GM18508 (cell line): ENCODE measurements at regions not wholly inside any gene's neighbourhood (a gene's known extent, or its start where the extent isn't known, plus 50 kb on each side); places are given as distances from the start of the nearest gene placed in this dataset.

Experiments used
- ATAC-seq: cut with Tn5 transposase; IDR thresholded peaks from one replicate; pipeline ENCODE4 v1.9.1; 2021; ENCODE audit warnings: moderate number of reproducible peaks; ENCODE audit not compliant: insufficient read depth, unreplicated experiment

DNA sequence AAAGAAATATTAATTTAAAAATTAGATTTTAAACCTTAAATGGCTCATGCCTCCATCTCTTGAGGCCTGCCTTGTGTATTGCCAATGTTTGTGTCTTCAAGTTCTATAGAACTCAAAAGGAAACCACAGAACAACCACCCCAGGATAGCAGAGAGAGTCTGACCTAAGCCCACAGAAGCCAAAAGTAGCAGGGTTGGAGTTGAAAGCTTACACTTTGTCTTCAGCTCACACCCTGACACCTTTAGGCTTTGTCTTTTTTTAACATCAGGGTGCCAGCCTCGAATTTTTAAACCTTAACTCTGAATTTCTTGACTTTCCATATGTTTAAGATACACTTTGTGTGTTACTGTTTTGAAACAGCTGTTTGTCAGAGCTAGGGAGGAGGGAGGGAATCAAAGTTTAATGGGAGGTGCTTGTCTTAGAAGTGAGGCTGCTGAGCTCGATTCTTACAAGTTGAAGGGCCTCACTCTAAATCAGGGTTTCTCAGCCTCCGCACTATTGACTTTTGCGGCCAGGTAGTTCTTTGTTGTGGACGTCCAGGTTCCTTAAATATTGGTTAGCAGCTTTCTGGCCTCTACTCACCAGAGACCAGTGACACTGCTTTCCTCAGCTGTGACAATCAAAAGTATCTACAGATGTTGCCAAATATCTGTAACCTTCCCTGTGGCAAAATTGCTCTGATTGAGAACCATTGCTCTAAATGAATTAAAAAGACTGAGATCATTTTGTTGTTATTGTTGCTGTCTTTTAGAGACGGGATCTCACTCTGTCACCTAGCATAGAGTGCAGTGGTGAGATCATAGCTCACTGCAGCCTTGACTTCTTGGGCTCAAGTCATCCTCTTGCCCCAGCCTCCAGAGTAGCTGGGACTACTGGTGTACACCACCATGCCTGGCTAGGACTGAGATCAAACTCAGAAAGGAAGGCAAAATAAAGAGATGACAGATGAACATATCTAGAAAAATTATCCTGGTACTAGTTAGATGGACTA, 139.2 kb upstream of the EOMES start:
- ATAC-seq = no peak

DNA sequence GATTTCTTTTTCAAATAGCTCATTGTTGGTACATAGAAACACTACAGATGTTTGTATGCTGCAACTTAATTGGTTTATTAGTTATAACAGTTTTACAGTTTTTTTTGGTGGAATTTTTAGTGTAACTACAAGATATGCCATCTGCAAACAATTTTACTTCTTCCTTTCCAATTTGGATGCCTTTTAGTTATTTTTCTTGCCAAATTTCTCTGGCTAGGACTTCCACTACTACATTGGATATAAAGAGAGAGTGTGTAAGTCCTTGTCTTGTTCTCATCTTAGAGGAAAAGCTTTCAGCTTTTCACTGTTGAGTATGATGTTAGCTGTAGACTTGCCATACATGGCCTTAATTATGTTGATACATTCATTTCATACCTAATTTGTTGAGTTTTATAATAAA, 143.6 kb upstream of the EOMES start:
- no peak for ATAC-seq

DNA sequence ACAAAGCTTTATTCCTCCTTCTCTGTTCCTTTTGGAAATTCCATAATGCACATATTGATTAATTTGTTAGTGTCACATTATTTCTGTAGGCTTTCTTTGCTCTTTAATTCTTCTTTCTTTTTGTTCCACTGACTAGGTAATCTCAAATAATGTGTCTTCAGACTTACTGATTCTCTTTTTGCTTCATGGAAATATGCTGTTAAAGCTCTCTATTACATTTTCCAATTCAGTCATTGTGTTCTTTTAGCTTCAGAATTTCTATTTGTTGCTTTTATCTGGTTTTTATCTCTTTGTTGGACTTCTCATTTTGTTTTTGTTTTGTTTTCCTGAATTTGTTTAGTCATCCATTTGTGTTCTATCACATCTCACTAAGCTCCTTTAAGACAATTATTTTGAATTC, 147.0 kb upstream of the EOMES start:
- no peak for ATAC-seq

DNA sequence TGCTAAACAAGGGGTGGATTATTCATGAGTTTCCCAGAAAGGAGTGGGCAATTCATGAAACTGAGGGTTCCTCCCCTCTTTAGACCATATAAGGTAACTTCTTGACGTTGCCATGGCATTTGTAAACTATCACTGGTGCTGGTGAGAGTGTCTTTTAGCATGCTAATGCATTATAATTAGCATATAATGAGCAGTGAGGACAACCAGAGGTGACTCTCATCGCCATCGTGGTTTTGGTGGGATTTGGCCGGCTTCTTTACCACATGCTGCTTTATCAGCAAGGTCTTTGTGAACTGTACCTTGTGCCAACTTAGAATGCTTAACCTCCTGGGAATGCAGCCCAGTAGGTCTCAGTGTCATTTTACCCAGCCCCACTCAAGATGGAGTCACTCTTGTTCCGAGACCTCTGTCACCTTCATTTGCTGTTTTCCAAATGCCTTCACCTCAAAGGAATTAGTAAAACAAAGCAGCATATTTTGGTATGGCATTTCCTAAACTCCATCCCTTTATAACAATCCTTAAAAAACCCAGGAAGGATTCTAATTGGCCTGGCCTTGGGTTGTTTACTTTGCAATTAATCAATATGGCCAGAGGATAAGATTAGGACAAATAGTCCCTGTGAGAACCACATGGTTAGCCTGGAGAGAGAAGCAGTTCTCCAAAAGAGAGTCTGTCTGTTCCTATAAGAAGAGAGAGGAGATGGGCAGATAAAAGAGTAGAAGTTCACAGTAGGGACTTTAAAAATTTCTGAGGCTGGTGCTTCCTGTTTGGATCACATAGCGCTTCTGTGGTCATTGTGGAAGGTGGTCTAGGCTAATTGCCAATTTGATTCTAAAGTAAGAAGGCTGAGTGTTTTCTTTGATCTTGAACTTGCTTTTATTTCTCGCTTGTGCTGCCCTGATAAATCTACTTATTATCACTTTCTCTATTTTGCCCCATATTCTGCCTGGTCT, 155.2 kb upstream of the EOMES start:
- ATAC-seq = no peak

DNA sequence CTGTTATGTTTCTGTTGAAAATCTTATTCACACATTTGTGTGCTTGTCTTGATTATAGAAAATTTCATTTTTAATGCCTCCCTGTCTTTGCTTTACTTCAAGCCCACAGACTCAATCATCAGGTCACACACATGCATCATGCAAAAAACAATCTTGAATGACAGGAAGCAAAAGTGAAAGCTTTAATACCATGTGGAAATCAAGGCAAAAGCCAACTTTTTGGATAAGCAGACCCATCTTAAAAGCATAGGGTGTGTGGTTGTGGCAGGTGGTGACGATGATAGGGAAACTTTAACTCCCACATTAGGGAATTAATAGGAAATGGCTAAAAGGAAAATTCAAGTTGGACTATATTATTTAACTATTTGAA, 155.9 kb upstream of the EOMES start:
- ATAC-seq = no peak

DNA sequence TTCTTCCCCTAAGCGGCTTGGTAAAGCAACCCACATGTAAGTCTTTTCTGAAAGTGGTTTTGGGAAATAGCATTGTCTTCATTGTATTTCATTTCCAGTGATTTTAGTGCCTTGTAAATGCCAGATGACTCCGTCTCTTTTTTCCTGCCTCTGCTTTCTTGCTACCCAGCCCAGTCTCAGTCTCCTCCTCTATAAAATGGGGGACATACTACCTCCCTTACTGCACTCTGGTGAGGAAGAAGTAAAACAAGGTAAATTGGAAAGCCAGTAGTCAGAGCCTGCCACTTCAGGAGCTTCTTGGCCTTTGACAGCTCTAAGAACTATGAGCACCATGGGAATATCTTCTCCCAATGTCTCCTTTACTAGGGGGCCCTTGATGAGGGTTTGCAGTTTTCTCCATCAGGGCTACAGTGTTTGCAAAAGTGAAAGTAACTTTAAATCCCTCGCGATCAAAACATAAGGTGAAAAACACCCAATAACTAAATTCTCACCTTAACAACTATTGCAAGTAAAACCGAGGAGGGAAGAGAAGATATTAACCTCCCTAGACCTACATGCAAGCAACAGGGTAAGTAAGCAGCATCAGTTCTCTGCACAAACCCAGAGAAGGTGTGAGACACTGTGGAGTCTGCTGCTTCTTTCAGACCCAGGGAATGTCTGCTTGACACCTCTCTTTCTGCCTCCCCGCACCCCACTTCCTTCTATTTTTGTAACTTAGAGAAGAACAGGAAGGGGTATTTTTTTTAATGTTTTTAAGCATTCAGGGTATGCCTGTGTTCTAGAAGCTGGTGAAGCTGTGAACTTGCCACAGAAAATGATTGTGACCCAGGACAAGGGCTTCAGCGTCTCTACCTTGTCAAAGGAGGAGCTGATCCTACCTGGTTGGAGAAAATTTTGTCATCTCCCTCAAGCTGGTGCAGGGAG, 159.1 kb upstream of the EOMES start:
- no peak for ATAC-seq

DNA sequence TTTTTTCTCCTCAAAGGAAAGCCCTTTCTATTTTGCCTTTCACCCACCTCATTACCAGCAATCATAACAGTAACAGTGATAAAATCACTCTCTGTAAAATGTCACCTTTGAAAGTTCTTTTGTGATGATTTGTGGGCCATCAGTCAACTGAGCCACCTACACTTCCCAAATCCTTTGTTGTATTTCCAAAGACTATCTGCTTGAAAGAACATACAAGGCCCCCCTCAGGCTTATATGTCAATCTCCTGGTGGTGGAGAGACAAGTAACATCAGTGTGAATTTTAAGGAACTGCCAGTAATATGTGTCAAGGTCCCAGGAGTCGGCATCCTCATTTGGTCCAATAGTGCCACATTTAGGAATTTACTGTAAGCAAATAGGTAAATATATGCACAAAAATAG, 161.1 kb upstream of the EOMES start:
- ATAC-seq = no peak

DNA sequence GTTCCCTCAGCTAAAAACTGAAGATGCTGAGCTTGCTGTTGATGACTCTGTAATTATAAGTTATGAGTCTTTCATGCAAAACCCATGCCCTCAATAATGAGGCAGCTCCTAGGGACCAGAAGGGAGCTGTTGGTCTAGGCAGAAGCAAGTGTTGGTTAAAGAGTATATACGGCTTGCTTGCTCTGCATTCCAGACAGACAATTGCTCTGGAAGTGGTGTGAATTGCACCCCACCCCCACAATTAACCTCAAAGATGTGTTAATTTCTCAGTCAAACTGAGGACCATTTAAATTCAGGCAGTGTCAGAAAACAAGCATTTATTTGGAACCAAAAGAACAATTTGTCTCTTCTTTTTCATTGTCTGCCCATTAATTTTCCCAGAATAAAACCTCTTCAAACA, 163.5 kb upstream of the EOMES start:
- no peak for ATAC-seq

DNA sequence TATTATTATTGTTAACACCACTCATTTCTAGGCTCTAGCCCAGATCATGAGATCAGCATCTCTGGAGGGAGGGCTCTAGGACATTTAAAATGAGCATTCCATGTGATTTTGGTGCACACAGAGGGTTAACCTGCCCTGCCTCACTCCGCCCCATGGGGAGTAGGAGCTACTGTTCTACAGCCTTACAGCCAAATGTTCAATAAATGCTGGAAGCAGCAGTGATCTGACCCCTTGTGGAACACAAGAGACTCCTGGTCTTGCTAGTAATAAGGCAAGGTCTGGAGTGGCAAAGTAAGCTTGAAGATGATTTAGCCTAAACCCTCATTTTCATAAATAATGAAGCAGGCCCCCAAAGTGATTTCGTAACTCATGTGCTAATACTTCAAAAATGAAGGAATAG, 166.4 kb upstream of the EOMES start:
- ATAC-seq = no peak

DNA sequence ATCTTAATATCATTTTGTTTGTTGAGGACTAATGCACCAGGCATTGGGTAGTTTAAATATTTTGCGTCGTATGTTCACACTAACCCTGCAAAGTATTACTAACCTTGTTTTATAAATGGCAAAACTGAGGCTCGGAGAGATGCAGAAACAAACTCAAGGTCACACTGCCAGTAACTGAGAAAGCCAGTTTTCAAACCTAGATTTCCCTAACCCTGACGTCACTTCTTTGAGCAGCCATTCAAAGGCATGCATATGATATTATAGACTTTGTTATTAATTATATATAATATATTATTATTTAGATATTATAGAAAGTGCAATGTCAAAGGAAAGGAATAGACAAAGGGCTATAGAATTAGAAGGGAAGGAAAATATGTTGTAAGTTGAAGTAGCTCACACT, 167.6 kb upstream of the EOMES start:
- no peak for ATAC-seq

DNA sequence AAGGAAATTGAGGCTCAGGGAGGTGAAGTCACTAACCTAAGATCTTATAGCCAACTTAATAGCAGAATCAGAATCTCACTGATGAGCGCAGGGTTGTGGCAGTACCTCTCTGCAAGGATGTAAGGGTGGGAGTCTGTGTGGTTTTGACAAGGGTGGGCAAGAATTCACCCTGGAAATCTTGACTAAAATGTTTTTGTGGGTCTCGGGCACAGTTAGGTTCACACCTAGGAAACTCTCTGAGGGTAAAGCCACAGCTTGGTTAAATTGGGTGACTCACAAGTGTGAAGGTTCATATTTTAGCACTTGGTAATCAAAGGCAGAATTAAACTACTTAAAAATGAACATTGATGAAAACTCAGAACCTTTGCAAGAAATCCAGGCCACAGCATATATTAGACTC, 178.2 kb upstream of the EOMES start:
- no peak for ATAC-seq

DNA sequence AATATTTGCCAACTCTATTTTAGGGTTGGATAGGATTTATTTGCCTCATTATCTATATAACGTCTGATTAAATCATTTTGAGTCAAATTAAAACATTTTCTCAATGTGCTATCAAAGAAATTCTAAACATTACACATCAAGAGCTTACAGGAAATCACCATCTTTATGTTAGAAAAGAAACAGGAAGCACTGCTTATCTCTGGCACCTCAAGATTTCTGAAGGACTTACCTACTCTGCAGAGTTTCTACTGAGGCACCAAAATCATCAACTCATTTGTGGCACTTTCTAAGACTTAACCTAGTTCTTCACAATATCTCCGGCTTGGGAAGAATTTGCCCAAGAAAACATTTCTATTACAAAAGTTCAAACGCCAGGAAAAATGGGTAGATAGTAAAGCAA, 181.3 kb upstream of the EOMES start:
- ATAC-seq = no peak

DNA sequence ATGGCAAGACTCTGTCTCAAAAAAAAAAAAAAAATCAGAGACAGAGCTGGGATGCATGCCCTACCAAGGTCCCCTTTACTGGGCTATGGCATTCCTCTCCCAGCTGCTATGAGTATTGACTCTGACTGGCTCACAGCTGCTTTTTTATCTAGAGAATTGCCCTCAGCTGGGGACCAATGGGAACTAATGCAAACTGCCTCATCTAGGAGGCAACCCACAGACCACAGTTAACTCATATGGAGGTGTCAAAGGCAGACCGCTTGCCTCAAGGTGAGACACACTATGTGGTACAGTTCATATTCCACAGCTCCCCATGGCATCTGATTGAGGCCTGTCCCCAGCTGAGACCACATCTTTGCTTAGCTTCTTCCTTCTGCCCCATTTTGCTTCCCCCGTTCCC, 183.5 kb upstream of the EOMES start:
- no peak for ATAC-seq

DNA sequence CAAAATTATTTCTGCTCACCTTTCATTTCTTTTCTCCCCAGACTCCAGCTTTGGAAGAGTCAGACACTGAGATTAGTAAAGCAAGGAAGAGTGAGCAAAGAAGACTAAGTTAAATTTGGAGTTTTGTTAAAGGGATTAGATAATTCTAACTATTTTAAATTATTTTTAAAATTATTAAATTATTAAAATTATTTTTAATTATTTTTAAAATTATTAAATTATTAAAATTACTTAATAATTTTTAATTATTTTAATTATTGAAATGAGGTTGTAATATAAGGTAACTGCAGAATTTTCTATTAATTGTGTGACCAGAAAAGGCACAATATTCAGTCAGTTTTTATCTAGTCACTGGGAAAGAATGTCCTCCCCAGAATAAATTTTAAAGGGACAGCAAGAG, 185.0 kb upstream of the EOMES start:
- ATAC-seq = no peak

DNA sequence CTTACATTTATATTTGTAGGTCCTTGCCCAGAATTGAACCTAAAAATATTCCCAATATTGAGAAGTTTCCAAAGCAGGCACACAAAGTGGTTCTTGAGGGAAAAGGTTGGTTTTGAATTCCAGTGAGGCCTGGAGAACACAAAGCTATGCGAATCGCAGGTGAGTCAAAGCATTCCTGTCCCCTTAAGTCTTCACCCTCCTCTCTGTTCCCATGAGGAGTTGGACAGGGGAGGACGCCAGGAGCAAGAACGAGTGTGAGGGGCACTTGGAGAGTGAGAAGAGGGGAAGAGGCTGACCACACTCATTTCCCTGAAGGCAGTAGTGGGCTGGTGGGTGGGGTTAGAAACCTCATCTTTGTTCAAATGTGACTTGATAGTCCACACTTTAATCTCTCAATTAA, 185.8 kb upstream of the EOMES start:
- ATAC-seq = no peak

DNA sequence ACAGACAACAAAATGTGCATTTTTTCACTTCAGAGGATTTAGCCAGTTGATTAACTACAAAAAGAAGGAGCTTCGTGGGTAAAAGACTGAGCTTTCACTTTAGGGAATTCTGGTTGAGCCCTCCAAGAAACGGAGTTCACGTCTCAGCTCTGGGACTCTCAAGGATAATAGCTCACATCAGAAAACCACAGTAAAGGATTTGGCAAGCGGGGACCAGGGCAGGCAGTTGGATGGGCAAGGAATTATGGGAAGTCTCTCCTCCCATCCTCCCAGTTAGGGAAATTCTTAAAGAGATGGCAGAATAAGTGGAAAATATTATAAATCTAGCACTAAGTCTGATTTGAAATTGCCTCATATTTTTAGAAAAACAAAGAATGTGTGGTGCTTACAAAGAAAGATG, 188.3 kb upstream of the EOMES start:
- ATAC-seq = no peak

DNA sequence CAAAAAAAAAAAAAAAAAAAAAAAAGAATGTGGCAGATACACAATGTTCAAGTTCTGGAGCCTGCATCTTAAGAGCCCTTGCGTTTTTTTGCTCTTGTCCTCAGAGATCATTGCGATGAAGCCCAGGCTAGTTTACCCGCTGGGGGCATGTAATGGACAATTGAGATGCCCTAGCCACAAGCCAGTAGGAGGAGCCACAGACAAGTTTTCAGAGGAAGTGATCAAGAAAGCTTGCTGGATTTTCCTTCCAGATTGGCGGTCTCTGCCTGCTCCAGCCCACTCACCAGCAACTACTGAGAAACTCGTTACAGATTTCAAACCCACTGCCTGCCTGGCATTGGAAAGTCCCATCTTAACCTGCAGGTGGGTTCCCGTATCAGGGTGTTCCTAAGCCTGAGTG, 192.1 kb upstream of the EOMES start:
- no peak for ATAC-seq

DNA sequence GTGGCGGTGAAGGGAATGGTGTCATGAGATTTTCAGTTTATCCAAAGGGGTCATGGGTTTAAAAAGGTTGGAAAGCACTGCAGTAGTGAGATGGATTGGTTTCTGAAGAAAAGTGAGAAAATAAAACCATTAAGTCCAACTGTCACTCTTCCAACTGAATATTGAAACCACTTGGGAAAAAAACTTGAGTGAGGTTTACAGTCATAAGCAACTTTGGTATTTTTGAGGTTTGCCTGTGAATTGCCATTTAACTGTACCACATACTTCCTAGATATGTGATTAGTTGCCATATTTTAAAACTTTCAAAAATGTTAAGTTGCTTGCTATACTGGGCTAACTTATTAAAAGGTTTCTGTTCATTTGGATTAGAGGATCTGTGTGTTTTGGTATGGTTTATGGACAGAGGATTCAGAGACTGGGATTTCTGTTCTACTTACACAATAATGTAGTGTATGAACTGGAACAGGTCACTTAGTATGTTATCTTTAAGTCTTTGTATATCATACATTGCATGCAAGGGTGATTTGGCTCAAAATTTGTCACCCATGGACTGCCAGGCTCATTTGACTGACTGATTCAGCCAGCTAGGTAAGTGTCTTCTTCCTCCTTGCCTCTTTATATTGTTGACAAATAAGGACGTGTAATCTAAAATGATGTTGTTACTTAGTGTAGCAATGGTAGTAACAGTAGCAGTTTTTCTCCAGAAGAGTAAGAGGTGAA, 201.4 kb upstream of the EOMES start:
- no peak for ATAC-seq

DNA sequence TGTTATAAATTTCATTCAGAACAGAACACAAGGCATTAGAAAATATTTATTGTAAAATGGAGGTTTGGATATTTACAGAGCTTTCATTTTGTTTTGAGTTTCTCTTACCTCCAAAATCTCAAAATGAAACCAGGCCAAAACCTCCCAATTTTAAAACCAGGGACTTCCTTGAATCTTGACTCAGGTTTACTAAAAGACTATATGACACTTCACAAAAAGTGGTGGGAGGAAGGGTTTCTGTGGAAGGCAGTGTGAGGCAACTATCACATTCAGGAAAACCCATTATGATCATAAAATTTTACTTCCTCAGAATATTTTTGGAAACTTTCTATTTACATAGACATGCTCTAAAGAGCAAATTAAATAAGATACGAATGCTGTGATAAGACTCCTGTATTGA, 205.8 kb upstream of the EOMES start:
- ATAC-seq = no peak
